ENCODE measurements at regions not wholly inside any gene's neighbourhood (a gene's known extent, or its start where the extent isn't known, plus 50 kb on each side); places are given as distances from the start of the nearest gene placed in this dataset.
"Not testable (repeated sequence)": the region's sequence is repeated elsewhere in the genome, so short reads cannot be mapped to it uniquely, and the experiment has no call there.

DNA sequence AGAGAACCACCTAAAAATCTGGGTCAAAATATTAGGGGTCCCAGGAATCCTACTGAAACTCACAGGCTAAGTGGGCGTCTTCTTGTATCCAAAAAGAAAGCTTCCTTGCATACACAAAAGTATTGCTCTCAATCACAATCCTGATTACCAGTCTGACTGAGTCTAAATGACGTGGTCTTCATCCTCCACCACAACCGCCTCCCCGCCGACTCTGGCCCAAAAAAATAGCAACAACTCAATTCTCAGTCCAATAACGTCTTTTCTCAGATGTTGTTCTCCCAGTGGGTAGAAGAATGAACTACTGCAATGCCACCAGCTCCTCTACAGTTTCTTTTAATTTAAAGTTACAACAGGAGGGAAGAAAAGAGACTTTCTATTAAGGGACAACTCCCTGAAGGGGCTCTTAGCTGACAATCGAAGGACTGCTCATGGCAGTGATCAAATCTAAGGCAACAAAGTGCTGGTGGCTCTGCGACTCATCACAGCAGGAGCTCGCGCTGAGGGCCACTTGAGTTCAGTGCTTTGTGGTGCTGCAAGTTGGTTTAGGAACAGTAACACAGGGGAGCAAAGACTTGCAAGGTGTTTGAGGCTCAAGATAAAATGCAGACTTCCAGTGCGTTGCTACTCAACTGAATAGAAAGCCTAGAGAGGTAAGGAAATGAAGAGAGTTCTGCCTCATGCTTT, 394.1 kb downstream of the BCAT1 start:
- peak; percentile 95 for DNase-seq

DNA sequence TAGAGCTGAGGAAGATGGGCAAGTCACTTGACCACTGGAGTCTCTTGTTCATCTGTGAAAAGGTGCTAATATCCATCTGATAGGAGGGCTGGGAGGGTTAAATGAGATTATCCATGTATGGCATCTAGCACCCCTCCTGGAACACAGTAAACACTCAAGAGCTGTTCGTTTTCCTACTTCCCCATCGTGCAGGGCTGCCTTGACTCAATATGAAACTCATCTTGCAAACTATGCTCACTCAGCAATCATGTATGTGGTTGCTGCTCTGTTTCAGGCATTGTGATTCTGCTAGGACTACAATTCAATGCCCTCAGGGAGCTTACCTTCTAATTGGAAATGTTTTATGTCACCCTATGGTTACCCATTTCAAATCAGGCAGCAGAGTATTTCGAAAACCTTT, 395.6 kb downstream of the BCAT1 start:
- DNase-seq = no peak

DNA sequence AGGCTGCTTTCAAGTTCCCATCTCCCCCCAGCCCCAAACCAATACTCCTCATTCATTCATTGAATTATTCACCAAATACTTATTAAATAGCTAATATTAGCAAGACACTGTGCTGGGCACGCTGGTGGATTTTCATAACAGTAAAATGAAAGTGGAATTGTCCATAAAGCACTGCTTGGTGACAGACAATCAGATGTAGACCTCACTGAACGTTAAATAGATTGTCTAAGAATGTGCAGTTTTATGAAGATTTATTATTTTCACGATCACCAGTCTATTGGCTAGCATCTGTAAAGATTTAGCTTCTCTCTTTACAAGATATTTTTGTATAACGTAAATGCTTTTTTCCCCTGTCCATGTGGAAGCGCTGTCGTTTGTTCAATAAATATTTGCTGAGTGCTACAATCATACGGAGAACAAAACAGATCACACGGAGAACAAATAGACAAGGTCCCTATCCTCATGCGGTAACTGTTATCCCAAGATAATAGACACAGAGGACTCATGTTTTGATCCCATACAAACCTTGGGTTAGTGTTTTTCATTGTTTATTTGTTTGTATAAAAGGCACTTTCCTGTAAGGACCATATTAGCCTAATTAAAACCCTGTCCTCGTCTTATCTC, 397.6 kb downstream of the BCAT1 start:
- DNase-seq = peak; percentile 99

DNA sequence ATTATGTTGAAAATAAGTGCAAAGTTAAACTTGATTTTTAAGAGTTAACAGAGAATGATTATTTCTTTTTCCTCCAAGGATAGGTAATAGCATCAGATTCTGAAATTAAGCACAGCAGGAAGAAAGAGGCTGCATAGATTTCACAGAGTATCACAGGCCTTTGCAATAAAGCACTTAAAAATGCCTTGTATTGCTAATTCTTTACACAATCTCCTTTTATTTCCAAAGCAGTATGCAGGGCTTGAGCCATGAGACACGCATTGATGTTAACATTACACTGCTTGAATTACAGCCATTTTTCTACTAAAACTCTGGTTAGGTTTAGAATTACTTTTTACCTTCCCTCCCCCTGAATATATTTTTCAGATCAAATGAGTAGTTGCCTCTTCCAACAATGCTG, 398.3 kb downstream of the BCAT1 start:
- peak; percentile 80 for DNase-seq

DNA sequence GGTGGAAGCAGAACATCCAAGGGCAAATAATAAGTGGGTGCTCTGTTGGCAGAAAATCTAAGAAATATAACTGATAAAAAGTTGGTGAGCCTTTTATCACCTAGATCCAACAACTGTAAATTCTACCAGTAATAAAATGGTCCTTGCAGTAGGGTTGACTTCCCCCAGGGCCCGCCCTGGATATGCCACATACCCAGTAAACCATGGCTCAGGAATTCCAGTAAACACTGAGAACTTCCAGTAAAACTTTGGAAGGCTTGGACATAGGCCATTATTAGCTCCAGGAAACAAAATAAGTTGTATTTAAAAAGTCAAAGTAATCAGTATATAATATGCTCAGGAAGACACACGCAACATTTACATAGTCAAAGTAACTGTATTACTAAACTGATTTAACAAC, 402.2 kb downstream of the BCAT1 start:
- no peak for DNase-seq

DNA sequence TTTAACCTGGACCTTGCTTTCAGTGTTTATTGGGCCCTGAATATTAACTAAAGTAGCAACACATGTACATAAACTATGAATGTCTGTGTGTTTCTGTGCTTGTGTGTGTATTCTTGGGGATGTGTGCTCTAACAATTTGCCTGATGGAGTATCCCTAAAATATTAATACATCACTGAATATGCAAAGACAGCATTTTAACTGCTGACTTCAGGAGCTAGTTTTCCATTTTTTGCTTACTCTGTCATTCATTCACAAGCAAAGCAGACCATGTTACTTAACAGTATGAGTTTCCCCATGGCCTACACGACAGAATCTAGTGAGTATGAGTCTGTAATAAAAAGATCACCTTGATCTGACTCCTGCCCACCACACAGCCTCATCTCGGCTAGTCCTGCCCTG, 402.8 kb downstream of the BCAT1 start:
- DNase-seq = no peak

DNA sequence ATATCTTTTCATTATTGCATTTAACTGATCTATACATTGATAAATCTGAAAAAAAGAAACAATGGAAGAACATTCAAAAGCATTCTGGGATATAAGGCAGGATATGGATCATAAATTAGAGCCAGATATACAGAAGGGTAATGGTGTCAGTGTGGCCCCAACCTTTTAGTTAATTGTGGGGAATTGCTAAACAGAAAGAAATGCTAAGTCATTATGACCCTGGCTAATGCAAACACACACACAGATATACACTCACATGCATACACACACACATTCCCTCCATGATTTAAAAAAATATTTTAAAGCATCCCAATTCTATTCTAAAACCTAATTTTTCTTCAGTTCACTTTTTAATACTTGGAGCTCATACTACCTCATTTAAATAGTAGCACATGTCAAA, 404.5 kb downstream of the BCAT1 start:
- DNase-seq = no peak

DNA sequence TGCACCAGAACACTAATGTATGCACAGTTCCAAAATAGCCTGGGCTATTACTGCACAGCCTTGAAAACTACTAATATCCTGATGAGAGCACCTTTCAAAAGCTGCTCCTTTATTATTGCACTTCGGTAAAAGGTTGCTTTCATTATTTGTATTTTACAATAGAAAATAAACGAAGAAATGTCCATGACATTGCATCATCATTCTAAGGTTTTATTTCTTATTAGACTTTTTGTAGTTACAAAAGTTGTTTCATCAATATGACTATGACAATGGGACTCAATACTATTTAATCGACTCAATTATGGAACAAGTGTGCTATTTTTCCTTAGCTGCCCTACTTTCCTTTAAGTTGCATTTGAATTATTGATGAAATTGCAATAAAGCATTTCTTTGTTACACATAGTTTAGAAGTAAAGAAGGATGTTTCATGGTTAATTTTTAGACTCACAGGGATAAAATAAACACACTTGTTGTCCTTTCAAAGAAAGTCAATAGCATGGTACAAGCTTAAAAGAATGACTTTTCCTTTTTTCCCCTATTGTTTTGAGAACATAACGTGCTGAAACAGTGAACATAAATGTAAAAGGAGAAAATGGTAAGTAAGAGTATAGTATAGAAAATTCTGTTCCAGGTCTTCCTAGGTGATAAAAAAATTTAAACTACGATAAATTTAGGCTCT, 407.6 kb downstream of the BCAT1 start:
- no peak for DNase-seq

DNA sequence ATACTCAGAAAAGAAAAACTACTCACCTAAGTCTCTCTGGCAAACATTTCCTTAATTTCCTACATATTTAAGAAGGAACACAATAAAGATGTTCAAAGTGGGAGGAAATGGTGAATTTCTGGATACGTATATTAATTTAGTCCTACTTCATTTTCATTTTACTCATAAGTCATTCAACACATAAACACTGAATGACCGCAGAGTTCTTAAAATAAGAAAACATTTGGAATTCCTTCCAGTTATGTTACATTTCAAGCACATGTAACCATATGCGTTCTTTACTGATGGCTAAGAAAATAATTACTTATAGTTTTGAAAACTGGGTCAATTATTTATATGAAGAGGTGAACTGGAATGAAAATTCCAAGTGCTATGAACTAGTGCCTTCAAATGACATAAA, 409.3 kb downstream of the BCAT1 start:
- DNase-seq = no peak

DNA sequence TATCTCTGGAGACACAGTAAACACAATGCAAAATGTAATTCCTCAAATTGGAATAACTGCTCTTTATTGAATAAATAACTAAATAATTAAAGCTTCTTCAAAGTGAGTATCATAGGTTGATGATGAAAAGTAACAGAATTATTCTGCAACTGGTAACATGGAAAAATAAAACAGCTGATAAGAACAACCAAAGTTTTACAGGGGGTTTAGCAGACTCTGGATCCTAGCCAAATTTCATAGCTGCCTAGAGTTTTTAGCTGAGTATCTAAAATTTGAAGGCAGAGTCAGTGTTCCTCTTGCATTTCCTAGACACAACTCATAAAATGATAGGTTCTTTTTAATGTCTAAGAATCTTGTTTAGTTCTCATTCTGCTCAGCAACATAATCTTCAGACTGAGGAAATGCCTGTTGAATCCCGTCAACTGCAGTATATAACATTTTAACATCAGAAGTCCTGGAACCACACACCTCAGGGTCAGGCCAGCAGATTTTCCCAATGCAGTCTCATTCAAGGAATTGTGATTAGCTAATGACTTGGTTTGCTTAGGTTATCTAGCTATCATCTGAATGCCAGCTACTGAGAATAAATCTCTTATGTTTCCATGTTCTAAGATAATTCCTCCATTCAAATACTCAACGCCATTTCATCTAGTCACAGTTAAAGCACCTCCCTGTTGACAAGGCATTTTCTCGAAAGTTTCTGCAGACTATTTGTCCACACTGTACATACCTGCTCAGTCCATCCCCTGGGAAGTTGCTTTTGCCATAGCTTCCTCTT, 411.6 kb downstream of the BCAT1 start:
- no peak for DNase-seq

DNA sequence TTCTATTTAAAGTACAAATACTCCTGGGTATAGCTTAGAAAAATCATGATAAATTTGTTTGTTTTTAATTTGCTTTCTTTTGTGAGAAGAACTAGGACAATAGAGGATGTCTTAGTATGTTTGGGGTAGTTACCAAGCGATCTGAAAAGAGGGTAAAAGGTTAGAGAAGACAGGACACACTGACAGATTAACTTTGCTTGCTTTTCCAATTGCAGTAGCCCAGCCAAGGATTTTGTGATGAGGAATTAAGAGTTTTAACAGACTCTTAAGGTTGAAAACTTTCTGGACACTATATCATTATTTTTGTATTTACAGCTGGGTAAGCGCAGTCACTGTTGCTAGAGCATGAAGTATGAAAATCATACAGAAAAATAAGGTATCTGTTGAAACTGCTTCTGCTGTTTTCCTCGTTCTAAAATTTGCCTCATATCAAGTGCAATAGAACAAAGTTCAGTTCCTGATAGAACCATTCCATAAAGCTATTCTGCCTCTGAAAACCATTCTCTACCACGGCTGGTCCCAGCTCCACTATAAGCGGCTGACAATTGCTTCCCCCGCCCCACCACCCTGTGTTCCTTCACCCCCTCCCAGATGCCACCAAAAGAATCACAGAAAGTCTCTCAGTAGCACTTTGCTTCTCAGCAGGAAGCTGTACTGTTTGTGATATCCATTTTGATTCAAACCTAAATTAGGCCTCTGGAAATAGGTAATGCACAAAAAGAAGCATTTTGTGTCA, 413.4 kb downstream of the BCAT1 start:
- no peak for DNase-seq

DNA sequence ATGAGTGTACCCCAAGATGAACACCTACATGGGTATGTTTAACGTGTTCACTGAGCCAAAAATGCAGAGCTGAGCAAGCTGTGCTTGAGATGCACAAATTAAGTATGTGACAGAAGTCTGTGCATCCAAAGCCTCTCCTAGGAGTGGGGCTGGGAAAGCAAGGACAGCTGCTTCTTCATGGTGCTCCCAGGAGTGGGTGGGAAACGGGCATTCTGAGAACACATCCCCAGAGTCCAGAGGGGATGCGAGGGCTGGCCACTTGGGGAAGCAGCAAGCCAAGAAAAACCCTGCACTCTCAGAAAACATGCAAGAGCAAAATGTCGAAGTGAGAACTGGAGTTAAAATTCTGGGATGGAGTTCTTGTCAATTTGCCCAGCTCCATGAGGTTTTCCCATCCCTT, 414.3 kb downstream of the BCAT1 start:
- DNase-seq = peak; percentile 68

DNA sequence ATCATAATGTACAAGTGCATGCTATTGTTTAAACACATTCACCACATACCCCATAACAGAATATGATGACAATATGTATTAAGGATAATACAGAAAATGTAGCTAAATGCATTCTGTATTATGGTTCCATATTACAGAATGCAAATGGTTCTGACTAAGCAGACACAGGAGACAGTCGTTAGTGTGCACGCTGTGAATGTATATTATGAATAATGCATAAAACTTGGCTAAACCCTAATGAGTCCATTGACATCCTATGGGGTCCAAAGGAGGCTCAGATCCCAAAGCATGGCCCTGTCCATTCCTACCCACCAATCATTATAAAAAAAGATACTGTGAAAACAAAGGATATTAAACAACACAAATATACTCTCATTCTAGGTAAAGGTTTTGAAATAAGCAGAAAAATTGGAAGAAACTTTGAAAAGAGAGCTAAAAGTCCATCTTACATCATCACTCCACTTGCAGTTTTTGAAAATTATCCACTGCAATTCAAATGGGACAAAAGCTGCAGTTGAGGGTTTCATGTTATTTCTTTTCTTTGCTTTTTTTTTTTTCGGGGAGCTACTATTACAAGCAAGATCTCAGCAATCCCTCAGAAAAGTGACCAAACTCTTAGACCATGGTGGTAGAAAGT, 415.1 kb downstream of the BCAT1 start:
- no peak for DNase-seq

DNA sequence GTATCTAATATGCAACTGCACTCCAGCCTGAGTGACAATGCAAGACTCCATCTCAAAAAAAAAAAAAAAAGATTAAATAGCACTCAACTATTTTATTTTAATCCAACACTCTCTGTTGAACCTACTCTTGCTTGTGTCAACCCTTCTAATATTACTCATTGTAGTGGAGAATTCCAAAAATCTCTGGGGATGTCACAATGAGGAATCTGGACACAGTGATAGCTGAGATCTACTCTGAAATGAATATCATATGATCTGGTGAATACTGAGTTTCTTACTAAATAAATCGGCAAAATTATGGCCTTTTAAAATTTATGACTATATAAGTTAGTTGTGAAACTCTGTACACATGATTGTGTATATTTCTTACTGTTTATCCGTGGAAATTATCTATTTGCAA, 418.2 kb downstream of the BCAT1 start:
- DNase-seq = no peak

DNA sequence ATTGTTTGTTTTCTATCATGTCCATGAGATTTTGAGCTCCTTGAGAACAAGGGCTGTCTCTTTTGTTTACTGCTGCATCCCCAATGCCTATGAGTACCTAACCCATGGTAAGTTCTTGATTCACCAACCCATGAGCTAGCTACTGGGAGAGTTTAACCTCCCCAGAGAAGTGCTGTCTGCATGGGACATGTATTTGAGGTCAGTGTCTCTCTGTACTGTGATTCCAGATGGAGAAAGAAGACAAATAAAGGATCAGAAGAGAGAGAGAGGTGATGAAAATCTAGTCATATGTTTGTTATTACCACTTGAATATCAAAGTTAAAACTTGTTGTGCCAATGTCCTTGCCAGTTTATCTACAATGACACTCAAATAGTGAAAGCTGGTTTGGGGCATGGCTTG, 421.8 kb downstream of the BCAT1 start:
- no peak for DNase-seq

DNA sequence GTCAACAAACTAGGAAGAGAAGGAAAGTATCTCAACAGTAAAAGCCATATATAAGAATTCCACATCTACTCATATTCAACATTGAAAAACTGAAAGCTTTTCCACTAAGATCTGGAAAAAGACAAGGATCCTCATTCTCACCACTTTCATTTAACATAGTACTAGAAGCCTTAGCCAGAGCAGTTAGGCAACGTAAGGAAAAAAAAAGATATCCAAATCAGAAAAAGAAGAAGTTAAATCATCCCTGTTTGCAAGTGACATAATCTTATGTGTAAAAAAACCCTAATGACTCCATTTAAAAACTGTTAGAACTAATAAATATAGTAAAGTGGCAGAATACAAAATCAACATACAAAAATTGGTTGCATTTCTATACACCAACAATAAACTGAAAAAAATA, 426.2 kb downstream of the BCAT1 start:
- DNase-seq = no peak

DNA sequence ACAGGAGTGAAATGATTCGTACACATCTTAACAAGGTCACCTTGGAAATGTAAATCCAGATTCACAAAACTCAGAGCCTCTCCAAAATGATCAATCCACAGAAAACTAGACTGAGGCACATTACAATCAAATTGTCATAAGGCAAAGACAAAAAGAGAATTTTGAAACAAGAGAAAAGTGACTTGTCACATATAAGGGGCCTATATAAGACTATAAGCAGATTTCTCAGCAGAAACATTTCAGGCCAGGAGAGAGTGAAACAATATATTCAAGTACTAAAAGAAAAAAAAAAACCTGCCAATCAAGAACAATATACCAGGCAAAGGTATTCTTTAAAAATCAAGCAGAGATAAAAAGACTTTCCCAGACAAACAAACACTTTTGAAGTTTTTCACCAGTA, 429.1 kb downstream of the BCAT1 start:
- peak; percentile 63 for DNase-seq

DNA sequence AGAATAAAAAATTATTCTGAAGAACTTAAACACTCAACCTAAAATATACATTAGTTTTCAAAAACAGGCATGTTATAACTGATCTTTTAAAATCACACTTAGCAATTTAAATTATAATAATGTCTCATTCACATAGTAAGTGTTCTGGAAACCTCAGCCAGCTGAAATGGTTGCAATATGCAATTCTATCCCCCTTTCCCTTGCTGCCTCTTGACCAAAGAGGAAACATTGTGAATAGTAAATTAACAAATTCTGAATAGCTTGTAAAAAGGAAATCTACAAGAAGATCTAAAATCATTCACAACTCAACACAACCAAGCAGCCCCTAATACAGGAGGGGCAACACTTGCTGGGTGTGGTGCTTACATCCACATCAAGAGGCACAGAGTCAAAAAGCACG, 431.9 kb downstream of the BCAT1 start:
- DNase-seq = no peak

DNA sequence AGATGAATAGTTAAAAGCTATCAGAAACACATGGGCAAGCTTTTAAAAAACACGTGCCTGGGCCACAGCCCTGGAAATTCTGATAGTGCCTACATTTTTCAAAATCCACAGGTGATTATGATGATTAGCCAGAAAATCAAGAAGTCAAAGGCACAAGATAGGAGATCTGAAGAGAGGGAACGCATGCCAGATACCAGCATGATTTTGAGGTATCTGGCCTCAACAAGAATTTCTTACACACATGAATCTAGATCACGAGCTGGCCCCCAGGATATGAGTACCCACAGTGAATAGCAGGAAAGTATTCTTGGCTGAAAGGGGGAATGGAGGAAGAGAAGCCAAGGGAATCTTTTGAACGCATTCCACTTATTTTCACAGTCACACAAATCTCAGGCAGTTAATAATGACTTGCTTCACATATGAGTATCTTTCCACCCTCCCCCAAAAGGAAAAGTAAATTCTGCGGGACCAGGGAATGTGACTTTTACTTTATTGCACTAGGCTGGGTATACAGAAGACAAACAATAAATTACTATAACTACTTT, 438.2 kb downstream of the BCAT1 start:
- no peak for DNase-seq

DNA sequence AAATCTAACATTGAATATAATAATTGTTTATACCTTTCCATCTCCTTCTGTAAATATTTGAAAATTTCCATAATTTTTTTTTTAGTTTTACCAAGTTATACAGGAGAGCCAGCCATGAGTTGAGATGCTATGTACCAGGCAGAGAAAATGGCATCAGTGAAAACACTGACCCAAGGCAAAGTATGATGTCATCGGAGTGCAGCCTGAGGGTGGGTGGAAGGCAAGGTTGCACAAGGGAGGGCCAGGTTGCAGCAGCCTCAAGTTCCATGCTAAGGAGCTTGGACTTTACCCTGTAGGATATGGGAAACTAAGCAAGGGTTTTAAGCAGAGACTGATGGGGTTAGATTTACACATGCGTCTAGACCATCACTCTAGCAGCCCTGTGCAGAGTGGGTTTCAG, 441.1 kb downstream of the BCAT1 start:
- DNase-seq = no peak

DNA sequence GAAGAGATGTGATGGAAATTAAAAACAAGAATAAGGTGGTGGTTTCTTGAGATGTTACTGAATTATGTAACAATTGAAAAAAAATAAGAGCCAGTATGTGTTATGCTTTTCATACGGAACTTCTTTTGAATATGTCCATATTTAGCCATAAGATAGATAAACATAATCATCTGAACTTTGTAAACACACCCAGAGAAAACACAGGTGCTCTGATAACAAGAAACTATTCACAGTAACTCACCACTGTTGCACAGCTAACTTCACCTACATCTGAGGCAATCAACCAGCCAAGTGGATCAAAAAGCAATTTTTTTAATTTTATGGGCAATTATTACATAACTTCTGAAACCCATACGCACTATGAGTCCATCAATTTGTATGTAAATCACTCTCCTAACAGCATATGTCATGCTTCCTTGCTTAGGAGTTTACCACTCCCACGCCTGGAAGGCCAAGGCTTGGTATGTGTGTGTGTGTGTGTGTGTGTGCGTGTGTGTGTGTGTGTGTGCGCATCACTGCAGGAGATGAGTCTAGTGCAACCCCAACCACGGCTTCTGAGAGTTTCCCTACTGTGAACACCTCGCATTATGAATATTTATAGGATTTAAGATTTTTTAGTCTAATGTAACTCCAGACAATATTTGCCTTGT, 443.4 kb downstream of the BCAT1 start:
- DNase-seq = peak; percentile 79

DNA sequence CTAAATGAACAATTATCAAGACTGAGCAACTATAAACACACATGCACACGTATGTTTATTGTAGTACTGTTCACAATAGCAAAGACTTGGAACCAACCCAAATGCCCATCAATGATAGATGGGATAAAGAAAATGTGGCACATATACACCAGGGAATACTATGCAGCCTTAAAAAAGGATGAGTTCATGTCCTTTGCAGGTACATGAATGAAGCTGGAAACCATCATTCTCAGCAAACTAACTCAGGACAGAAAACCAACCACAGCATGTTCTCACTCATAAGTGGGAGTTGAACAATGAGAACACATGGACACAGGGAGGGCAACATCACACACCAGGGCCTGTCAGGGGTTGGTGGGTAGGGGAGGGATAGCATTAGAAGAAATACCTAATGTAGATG, 445.4 kb downstream of the BCAT1 start:
- DNase-seq = not testable (repeated sequence)
